Panc1 (cell line): ENCODE measurements at regions not wholly inside any gene's neighbourhood (a gene's known extent, or its start where the extent isn't known, plus 50 kb on each side); places are given as distances from the start of the nearest gene placed in this dataset.

Source experiments
- ATAC-seq: fragments of 200-7000 bp; cut with Tn5 transposase; 2 replicates; pipeline ENCODE4 v1.9.1; 2020; ENCODE audit warnings: mild to moderate bottlenecking, moderate library complexity
- BruUV-seq: library from RNA; stranded (reverse); fragments of 400-500 nt; replicated peaks from 2 replicates; lab custom pipeline; 2021; lab: Mats Ljungman, UMichigan
- CTCF ChIA-PET: fragments of 300-600 bp; sonication (Branson Sonifier 250); formaldehyde crosslinking; loops from one replicate; lab custom pipeline; 2022; ENCODE audit warnings: antibody characterized with exemption; lab: Charles Lee
- POLR2A ChIA-PET: fragments of 300-600 bp; sonication (Branson Sonifier 250); formaldehyde crosslinking; loops from one replicate; lab custom pipeline; 2022; ENCODE audit warnings: antibody characterized with exemption; lab: Charles Lee
- DNase-seq: peaks from one replicate; pipeline ENCODE4 v3.0.0-alpha.2; 2010; ENCODE audit warnings: low read depth, low spot score
- H3K27ac ChIP-seq: 2 replicates; pipeline ENCODE4 v1.5.1; 2011; ENCODE audit warnings: mild to moderate bottlenecking, low read length, inconsistent platforms
- H3K27me3 ChIP-seq: fragments of 200-500 bp; sonication (Bioruptor generic); 2 replicates; pipeline ENCODE4 v1.6.0; 2014; ENCODE audit warnings: low read length, inconsistent platforms; ENCODE audit not compliant: control insufficient read depth, insufficient read depth
- H3K36me3 ChIP-seq: fragments of 200-500 bp; sonication (Bioruptor generic); 2 replicates; pipeline ENCODE4 v1.5.1; 2014; ENCODE audit warnings: inconsistent platforms, mild to moderate bottlenecking, low read length, moderate library complexity; ENCODE audit not compliant: control insufficient read depth, insufficient read depth
- H3K4me1 ChIP-seq: 2 replicates; pipeline ENCODE4 v1.5.1; 2011; ENCODE audit warnings: inconsistent platforms, mild to moderate bottlenecking, low read length, moderate library complexity; ENCODE audit not compliant: control insufficient read depth, insufficient read depth
- H3K4me3 ChIP-seq, 2 experiments: 2 replicates each; pipeline ENCODE4 v1.5.1; 2011 to 2012; ENCODE audit warnings: low read depth in 2 of 2, low read length in 2 of 2, mild to moderate bottlenecking in 2 of 2, inconsistent platforms in 1 of 2, moderate library complexity in 1 of 2
- H3K9me3 ChIP-seq: fragments of 200-500 bp; sonication (Bioruptor generic); 2 replicates; pipeline ENCODE4 v1.5.1; 2014; ENCODE audit warnings: low read depth, mild to moderate bottlenecking, inconsistent platforms, low read length, moderate library complexity; ENCODE audit not compliant: control insufficient read depth, insufficient read depth
- CTCF ChIP-seq: fragments of 450-650 bp; IDR thresholded peaks from 2 replicates; pipeline ENCODE4 v1.5.1; 2017; ENCODE audit warnings: mild to moderate bottlenecking
- POLR2AphosphoS5 ChIP-seq: IDR thresholded peaks from 2 replicates; pipeline ENCODE4 v1.6.1; 2012; ENCODE audit warnings: mild to moderate bottlenecking, low read depth, low read length, moderate library complexity
- SIN3A ChIP-seq: IDR thresholded peaks from 2 replicates; pipeline ENCODE4 v1.6.1; 2012; ENCODE audit warnings: low read depth, mild to moderate bottlenecking, low read length, moderate library complexity, borderline replicate concordance; ENCODE audit not compliant: insufficient read depth
- TCF7L2 ChIP-seq: IDR thresholded peaks from 2 replicates; pipeline ENCODE4 v1.6.1; 2011; ENCODE audit warnings: mild to moderate bottlenecking, low read depth, low read length, inconsistent platforms
- in situ Hi-C: cut with HindIII; loops from 2 replicates; pipeline ENCODE4 v1.10.0; 2016; ENCODE audit warnings: low sequenced_read_pairs, low pct_unique_long_range_greater_than_20kb
- intact Hi-C: fragments of 100-400 bp; cut with micrococcal nuclease; formaldehyde crosslinking; loops from one replicate; pipeline ENCODE4 v1.10.0; 2022; ENCODE audit not compliant: unreplicated experiment
- TF ChIP-seq, protein P1 (sequence below), 2 experiments: IDR thresholded peaks; 2 replicates each; pipeline ENCODE4 v1.6.1; 2011 to 2012; ENCODE audit warnings: low read depth in 2 of 2, control low read depth in 1 of 2, low read length in 1 of 2, mild to moderate bottlenecking in 1 of 2, moderate library complexity in 1 of 2; ENCODE audit not compliant: insufficient read depth in 1 of 2

- Histone ChIP-seq H3K27me3 (no peaks in the 10 kb centered on the region), H3K36me3 (no peaks in the 10 kb centered on the region), H3K27ac (no peak overlapping the region), H3K4me1 (no peaks in the 10 kb centered on the region), H3K9me3 (0 out of 2 replicates have a peak, but pooled peaks cover 3% of the 10 kb centered on the region), H3K4me3 (no peak overlapping the region)
- POLR2A ChIA-PET = no interaction called here
- no TSS peak for BruUV-seq
- TF ChIP-seq POLR2AphosphoS5 (no peak), CTCF (no peak), TCF7L2 (no peak), SIN3A (no peak)
- TF ChIP-seq, protein P1, sequence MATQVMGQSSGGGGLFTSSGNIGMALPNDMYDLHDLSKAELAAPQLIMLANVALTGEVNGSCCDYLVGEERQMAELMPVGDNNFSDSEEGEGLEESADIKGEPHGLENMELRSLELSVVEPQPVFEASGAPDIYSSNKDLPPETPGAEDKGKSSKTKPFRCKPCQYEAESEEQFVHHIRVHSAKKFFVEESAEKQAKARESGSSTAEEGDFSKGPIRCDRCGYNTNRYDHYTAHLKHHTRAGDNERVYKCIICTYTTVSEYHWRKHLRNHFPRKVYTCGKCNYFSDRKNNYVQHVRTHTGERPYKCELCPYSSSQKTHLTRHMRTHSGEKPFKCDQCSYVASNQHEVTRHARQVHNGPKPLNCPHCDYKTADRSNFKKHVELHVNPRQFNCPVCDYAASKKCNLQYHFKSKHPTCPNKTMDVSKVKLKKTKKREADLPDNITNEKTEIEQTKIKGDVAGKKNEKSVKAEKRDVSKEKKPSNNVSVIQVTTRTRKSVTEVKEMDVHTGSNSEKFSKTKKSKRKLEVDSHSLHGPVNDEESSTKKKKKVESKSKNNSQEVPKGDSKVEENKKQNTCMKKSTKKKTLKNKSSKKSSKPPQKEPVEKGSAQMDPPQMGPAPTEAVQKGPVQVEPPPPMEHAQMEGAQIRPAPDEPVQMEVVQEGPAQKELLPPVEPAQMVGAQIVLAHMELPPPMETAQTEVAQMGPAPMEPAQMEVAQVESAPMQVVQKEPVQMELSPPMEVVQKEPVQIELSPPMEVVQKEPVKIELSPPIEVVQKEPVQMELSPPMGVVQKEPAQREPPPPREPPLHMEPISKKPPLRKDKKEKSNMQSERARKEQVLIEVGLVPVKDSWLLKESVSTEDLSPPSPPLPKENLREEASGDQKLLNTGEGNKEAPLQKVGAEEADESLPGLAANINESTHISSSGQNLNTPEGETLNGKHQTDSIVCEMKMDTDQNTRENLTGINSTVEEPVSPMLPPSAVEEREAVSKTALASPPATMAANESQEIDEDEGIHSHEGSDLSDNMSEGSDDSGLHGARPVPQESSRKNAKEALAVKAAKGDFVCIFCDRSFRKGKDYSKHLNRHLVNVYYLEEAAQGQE (IDR thresholded peaks at IDR 0.05; ENCODE audit: insufficient read depth in 1 of 2, low read depth in 2 of 2, low read length in 1 of 2) = no peak
- DNase-seq = no peak
- in situ Hi-C loops (no loop called here), intact Hi-C loops (no loop called here)
- CTCF ChIA-PET = no interaction called here
- ATAC-seq = no peak
Observed at GRCh38 chr5:121793791-121794190, 57.9 kb upstream of the FTMT start.

DNA sequence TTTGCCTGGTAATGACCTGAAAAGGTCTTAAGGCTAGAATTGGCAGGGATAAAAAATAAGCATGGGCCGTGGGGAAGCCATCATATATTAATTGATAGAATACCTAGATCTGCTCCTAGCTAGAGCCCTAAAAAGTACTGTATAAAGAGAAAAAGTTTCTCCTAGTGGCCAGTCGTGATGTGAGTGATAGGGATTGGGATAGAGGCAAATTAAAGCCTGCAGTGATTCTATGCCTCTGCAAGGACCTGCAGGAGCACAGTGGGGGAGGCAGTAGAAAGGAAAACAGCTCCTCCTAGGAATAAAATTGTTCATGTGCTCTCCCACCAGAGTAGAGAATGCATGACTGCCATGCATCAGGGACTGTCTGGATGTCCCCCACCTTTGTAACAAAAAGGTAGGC lies 56.2 kb upstream of the FTMT start:
- Histone ChIP-seq H3K27me3 (no peaks in the 10 kb centered on the region), H3K9me3 (no peaks in the 10 kb centered on the region), H3K36me3 (no peaks in the 10 kb centered on the region), H3K27ac (no peak overlapping the region), H3K4me1 (no peaks in the 10 kb centered on the region), H3K4me3 (no peak overlapping the region)
- BruUV-seq = no TSS peak
- no peak for ATAC-seq
- ChIA-PET CTCF (no interaction called here), POLR2A (no interaction called here)
- intact Hi-C loops (no loop called here), in situ Hi-C loops (no loop called here)
- DNase-seq = no peak
- no peak for TF ChIP-seq SIN3A
- no peak for TF ChIP-seq TCF7L2
- no peak for TF ChIP-seq POLR2AphosphoS5
- TF ChIP-seq CTCF = no peak
- TF ChIP-seq, protein P1 (IDR thresholded peaks at IDR 0.05; ENCODE audit: insufficient read depth in 1 of 2, low read depth in 2 of 2, low read length in 1 of 2) = no peak
